Stimulated activated CD8-positive, alpha-beta memory T cell treated with anti-CD3 and anti-CD28 coated beads, Interleukin-2, amount 100 ng/mL, for 48 hours (primary cell): ENCODE measurements at regions not wholly inside any gene's neighbourhood (a gene's known extent, or its start where the extent isn't known, plus 50 kb on each side); places are given as distances from the start of the nearest gene placed in this dataset.
A peak's percentile ranks its signal among the peaks of the same experiment; 100 is the strongest.
"Not testable (repeated sequence)": the region's sequence is repeated elsewhere in the genome, so short reads cannot be mapped to it uniquely, and the experiment has no call there.

Source experiments
- DNase-seq, 2 donors: peaks; one replicate each; pipeline ENCODE4 v3.0.0-alpha.2; 2020; ENCODE audit warnings: low read depth in 2 of 2

DNA sequence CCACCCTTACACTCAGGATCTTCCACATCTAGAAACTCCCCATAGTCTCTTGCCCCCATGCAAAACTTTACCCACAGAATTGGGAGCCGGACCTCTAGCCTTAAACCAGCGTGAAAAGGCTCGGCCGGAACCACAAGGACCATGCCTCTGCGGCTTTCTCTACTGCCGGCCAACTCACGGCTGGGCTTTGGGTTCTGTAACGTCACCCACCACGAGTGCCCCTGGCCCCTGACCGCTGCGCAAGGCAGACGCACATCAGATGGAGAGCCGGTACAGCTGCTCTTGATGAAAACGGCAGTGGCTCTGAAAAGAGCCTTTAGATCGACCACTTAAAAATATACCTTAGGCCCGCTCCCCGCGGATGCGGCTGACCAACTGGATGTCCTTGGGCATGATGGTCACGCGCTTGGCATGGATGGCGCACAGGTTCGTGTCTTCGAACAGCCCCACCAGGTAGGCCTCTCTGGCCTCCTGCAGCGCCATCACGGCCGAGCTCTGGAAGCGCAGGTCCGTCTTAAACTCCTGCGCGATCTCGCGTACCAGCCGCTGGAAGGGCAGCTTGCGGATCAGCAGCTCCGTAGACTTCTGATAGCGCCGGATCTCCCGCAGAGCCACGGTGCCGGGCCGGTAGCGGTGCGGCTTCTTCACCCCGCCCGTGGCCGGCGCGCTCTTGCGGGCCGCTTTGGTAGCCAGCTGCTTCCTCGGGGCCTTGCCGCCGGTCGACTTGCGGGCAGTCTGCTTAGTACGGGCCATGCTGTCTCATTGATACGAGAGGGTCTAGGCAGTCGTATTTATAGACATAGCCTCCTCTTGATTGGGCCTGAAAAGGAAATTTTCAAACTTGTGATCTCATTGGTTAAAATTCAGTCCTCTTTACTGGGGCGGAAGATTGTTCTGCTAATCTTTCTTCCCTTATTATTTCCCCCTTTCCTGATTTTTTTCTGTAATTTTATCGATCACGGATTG is 66.3 kb downstream of the FAM72C start:
- peak; percentile 0 to 1 for DNase-seq

DNA sequence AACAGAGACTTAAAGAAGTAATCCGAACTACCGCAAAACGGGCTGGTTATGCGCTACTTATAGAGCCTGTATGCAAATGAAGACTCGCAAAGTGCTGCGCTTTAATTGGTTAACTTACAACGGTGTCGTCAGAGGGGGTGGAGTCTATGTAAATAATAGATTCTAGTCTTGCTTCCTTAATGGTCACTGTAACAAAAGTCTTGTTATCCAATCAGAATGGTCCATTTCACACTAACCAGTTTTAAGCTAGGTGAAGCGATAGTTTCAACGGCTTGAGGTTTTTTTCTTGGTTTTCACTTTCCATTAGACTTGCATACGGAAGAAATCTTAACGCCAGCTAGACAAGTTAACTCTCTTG is 67.2 kb downstream of the FAM72C start:
- DNase-seq: not testable (repeated sequence)

DNA sequence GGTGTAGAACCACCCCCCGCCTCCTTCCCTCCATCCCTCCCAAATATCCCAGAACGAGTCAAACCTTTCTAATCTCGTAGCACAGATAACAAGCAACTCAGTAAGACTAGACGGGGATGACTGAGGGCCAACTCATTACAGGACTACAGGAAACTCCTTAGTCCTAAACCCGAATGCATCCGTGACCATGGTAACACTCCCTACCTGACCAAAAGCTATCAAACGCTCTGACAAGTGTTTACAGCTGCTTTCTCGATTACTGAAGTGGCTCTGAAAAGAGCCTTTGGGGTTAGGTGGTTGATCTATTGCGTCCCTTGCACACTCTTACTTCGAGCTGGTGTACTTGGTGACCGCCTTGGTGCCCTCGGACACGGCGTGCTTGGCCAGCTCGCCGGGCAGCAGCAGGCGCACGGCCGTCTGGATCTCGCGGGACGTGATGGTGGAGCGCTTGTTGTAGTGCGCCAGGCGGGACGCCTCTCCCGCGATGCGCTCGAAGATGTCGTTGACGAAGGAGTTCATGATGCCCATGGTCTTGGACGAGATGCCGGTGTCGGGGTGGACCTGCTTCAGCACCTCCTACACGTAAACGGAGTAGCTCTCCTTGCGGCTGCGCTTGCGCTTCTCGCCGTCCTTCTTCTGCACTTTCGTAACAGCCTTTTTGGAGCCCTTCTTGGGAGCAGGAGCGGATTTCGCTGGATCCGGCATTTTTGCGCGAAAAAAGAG is 67.7 kb downstream of the FAM72C start:
- not testable (repeated sequence) for DNase-seq

DNA sequence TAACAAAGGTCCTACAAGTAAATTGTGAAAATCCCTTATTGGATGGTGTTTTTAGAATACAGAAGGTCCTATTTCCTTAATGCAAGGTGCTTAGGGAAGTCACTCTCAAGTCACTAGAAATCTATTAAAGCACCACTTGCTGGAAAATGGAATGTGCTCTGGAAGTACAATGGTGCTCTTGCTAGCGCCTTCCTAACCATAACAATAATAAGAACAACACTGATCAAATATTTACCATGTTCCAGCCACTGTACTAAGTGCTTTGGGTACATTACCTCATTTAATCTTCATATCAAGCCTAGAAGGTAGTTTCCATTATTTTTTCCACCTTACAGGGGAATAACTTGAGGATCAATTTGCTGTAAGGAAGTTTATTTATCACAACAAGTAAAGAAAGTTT is 75.4 kb downstream of the FAM72C start:
- not testable (repeated sequence) for DNase-seq

DNA sequence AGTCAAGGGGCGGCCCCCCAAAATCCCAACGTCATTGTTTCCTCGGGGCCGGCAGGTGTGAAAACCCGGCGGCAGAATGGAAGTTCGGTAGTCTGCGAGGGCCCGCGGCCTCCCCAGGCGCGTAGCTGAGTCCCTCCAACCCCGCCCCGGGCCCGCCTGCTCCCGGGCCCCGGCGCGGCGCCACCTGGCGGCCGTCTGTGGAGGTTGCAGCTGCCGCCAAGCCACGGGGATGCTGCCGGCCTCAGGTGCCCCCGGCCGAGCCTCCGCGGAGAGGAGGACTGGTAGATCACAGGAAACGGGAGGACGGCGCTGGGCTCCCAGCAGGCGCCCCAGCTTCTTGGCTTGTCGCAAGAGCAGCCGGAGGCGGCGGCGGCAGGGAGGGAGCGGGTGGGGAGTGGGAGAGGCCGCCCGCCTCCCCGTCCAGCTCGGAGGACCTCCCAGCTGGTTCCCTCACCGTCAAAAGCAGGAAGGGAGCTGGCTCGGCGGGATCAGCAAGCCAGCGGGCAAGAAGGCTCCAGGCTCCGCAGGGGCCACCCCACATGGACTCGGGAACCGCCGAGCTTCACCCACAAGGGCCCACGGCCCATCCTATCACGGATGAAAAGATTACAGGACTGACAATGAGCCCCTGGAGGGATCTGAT is 86.7 kb downstream of the FAM72C start:
- DNase-seq: peak; percentile 42 to 57

DNA sequence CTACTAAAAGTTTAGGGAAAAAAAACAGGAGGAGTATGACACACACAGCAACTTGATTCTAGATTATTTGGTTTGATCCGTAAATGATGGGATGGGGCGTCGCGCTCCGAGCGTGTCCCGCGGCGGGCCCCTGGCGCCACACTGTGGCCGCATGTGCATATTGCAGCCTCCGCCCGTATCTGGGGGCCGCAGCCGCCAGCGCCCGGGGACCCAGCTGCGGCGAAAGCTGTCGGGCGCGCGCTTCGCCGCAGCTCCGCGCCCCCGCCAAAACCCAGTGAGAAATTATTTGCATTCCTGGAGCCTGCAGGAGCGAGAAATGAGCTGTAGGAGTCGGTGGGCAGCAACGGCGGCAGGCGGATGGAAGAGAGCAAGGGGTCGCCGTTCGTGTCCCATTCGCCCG is 87.3 kb downstream of the FAM72C start:
- peak; percentile 20 to 30 for DNase-seq

DNA sequence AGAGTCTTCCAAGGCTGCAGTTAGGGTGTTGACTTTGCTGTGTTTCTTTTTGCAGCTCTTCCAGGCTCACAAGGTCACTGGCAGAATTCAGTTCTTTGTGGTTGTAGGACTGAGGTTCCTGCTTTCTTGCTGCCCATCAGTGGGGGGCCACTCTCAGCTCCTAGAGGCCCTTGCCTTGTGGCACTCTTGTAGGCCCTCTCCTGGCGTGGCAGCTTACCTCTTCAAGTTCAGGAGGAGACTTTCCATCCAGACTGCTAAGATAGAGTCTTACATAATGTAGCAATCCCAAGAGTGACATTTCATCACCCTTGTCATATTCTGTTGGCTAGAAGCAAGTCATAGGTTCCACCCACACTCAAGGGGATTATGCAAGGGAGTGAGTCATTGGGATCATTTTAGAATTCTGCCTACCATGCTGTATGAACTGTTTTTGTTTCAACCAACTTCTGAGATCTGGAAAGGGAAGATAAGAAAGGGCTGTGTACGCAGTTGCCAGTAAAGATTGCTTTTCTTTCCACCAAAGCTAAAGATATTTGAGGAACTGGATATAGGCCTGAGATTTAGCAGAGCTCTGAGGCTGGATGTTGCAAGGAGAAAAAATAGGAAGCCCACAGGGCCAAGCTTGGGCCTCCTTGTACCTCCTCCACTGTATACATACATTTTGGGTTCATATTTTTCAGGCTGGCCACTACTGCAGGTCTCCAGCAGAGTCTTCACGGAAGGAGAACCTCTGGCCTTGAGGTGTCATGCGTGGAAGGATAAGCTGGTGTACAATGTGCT is 91.8 kb downstream of the FAM72C start:
- DNase-seq: not testable (repeated sequence)

DNA sequence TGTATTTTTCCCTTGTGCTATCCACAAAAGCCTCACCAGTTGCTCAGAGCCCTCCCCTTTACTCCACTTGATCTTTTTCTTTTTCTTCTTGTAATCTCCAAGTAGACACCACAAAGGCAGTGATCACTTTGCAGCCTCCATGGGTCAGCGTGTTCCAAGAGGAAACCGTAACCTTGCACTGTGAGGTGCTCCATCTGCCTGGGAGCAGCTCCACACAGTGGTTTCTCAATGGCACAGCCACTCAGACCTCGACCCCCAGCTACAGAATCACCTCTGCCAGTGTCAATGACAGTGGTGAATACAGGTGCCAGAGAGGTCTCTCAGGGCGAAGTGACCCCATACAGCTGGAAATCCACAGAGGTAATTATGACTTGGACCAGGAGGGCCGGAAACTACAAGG is 95.8 kb downstream of the FAM72C start:
- DNase-seq: not testable (repeated sequence)

DNA sequence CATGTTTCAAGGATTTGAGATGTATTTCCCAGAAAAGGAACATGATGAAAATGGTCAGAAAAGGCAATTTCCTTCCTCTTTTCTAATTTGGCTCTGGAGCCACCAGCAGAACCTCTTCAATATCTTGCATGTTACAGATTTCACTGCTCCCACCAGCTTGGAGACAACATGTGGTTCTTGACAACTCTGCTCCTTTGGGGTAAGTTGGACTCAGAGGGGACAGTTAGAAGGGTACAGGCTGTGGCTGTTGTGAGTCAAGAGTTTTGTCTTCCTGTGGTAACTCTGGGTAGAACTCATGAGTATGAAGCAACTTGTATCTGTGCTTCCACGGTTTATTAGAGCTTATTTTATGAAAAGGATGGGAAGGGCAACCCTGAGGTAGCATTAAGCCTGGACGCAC is 97.2 kb downstream of the FAM72C start:
- not testable (repeated sequence) for DNase-seq

DNA sequence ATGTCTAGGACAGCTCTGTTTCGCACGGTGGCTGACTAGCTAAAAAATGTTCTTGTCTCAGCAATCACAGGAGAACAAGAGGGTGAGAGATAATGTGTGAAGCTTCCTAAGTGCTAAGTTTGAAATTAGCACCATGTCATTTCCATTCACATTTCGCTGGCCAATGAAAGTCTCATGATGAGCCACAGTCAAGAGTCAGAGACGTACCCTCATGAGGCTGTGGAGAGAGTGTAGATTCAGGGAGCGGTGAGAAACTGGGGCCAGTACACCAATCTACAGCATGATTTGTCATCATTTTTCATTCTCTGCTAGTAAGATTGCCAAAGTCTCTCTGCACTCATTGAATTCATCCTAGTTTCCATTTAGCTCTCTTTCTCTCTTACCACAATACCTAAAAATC is 98.1 kb downstream of the FAM72C start:
- DNase-seq: not testable (repeated sequence)

DNA sequence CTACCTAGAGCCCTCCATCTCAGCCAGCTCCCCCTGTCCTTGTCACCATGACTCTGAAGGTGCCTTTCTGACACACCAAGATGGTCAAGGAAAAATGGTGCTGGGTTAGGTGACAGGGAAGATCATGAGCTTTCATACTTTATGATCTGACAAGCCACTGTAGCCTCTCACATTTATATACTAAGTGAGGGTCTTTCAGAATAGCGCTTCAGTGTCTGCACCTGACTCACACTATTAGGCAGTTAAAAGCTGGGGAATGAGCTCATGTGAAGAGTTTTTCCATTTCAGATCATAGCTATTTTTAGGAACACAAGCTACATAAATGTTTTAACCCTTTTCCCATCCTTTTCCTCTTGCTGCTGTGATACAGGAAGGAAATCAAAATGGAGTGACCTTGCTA is 101.4 kb downstream of the FAM72C start:
- not testable (repeated sequence) for DNase-seq

DNA sequence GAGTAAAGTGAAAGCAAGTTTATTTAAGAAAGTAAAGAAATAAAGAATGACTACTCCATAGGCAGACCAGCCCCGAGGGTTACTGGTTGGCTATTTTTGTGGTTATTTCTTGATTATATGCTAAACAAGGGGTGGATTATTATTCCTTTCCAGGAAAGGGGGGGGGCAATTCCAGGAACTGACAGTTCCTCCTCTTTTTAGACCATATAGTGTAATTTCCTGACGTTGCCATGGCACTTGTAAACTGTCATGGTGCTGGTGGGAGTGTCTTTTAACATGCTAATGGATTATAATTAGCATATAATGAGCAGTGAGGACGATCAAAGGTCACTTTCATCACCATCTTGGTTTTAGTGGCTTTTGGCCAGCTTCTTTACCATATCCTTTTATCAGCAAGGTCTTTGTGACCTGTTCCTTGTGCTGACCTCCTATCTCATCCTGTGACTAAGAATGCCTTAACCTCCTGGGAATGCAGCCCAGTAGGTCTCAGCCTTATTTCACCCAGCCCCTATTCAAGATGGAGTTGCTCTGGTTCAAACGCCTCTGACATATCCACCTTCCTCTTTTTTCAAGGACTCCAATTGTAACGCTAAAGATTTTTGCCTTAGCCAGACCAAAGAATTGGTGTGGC is 104.1 kb downstream of the FAM72C start:
- not testable (repeated sequence) for DNase-seq

DNA sequence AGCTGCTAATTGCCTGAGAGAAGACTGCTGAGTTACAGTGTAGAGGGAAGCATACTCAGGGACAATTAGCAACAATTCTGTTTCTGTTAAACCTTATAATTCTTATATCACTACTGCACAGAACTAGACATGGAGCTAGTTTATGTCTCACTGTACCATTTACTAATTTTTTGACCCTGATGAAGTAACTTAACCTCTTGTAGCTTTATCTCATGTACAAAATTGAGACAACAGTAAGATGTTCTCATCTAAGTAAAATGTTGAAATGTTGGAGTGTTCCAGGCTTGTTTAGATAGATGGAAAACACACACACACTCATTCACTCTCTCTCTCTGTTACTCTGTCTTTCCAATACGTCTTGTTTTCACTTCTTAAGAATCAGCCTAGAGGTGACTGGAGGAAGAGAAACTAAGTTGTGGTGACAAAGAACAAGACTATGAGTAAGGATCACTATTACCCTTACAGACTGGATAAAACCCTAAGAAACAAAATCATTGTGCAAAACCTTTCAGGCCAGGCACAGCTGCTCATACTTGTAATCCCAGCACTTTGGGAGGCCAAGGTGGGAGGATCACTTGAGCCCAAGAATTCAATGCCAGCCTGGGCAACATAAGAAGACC is 107.8 kb downstream of the FAM72C start:
- DNase-seq: not testable (repeated sequence)

DNA sequence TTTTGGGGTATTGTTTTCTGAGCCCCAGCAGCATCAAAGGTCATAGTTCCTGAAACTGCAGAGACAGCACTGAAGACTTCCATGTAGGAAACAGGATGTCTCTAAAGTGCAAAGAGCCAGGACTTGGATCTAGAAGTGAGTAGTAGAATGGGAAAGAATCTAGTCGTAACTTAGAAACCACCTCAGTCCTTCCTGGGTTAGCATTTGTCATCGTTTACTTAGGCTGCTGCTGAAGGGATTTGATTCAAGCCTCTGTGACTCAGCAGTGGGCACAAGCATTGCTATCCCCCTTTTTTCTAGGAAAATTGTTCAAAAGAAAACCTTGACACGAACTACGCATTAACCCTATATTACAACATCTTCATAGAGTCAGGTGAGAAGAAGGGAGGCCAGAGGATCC is 109.1 kb downstream of the FAM72C start:
- not testable (repeated sequence) for DNase-seq

DNA sequence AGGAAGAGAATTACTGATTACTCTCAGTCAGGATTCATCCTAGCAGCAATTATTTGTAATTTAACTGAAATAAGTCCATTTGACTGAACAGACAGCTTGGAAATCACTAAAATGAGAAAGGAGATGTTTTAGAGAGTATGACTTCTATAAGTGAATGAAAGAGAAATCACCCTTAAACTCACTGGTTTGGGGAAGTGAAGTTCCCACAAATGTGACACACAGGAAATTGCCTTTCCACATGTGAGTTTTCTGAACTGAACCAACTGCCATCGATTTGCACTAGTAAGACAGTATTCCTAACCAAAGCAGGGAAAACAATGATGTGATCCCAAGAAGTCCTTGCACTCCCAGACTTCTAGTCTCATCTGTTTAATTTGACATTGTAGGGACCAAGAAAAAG is 110.5 kb downstream of the FAM72C start:
- DNase-seq: not testable (repeated sequence)

DNA sequence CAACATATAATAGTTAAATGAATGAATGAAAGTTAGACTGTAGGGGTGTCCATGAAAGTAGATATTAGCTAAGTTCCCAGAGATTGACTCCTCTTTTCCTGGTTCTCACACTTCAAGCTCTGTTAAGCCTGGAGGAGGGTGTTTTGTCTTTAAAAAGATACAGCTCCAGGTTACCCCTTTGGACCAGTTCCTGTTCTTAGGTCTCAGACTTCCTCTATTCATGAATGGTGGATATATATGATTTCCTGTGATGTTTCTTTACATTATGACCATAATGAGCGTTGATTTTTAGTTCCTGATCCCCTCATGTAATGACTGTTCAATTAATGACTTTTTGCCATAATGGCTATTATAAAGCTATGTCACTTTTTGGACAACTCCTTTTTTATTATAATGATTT is 115.9 kb downstream of the FAM72C start:
- not testable (repeated sequence) for DNase-seq

DNA sequence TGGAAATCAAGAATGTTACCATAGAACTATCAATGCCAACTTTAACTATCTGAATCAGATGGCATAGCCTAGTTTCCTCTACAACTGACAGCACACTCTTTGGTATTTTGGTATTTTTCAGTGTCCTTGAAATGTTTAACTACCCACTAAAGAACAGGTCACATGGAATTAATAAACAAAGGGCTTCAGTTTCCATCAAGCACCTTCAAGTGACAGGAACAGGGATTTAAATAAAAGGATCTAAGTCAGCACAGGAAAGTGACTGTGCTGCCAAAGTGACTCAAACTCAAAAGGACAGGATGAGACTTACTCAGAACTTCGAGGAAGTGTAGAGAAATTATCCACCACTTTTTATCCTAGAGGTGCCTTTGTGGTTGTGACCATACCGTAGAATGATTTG is 117.7 kb downstream of the FAM72C start:
- not testable (repeated sequence) for DNase-seq

DNA sequence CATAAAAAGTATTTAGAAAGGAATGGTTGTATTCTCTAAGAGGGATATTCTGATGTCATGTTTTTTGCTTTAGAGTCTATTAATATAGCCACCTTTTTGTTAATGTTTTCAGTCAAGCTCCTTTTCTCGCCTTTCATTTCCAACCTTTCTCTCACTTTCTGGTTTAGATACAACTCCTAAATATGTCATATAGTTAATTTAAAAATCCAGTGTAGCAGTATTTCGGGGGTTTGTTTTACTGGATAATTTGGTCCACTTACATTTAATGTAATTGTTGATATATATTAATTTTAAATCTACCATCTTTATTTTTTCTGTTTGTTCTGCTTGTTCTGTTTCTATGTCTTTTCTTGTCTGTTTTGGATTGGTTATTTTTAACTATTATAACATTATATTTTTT is 121.1 kb downstream of the FAM72C start:
- not testable (repeated sequence) for DNase-seq

DNA sequence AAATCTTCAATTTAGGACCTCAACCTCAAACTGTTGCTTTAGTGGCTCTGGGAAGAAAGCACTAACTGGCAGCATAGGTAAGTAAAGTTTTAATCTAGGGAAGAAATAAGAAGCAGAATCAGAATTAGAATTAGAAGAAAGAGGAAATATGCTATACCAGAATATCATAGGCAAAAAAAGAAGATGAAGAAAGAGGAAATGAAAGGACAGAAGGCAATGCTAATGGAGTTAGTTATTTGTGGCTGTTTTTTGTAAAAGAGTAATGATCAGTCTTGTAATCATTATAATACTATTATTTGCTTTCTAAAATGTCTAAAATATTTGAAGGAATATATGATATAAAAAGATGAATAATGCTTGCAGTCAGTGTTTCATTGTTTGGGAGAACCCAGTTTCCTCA is 122.9 kb downstream of the FAM72C start:
- DNase-seq: not testable (repeated sequence)

DNA sequence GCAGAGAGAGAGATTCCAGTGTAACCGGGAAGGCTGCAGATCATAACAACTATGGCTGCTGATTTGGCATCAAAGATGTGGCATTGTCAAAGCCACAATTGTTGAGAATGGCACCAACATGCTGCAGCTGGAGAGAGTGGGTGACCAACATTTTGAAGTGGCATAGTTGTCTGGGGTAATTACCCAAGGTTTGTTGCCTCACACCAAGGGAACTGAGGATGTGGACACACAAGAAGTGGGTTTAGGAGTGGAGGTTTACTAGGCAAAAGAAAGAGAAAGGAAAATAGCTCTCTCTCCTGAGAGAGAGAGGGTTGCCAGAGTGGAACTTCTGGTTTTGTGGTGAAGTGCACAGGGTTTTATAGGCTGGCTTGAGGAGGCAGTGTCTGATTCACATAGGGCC is 126.6 kb downstream of the FAM72C start:
- not testable (repeated sequence) for DNase-seq

DNA sequence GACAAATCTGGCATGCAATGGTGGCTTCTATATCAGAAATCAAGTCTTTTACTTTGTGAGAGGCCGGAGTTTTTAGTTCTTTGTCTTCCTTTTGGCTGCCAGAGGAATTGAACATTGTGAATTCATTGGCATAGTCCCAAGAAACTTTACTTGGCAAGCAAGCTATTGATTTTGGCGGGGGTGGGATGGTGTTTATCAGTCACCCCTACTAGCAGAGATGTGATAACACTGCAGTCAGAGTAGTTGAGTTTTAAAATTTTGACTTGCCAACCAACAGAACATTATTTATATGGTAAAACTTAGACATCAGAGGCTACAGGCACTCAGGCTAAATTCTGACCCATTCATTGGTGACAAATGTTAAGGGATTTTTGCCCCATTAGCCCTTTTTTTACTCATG is 129.7 kb downstream of the FAM72C start:
- not testable (repeated sequence) for DNase-seq
